H9 (cell line): ENCODE measurements at regions not wholly inside any gene's neighbourhood (a gene's known extent, or its start where the extent isn't known, plus 50 kb on each side); places are given as distances from the start of the nearest gene placed in this dataset.

ENCODE experiments used
- DNase-seq: peaks from one replicate; pipeline ENCODE4 v3.0.0-alpha.2; 2017
- H2AFZ ChIP-seq: one replicate; pipeline ENCODE4 v1.6.1; 2013; ENCODE audit warnings: mild to moderate bottlenecking, low read length, control low read depth, moderate library complexity
- H2AK5ac ChIP-seq: 2 replicates; pipeline ENCODE4 v1.6.1; 2013; ENCODE audit warnings: low read length, control low read depth, mixed read lengths; ENCODE audit not compliant: insufficient read length
- H2BK120ac ChIP-seq: one replicate; pipeline ENCODE4 v1.6.1; 2013; ENCODE audit warnings: low read depth, mild to moderate bottlenecking, low read length, control low read depth, inconsistent platforms; ENCODE audit not compliant: poor library complexity, severe bottlenecking
- H2BK12ac ChIP-seq: 2 replicates; pipeline ENCODE4 v1.6.1; 2013; ENCODE audit warnings: low read length, control low read depth, mixed read lengths, low read depth; ENCODE audit not compliant: insufficient read length
- H2BK15ac ChIP-seq: 2 replicates; pipeline ENCODE4 v1.6.1; 2013; ENCODE audit warnings: low read depth, low read length, control low read depth
- H2BK20ac ChIP-seq: one replicate; pipeline ENCODE4 v1.6.1; 2013; ENCODE audit warnings: low read depth, mild to moderate bottlenecking, low read length, control low read depth, inconsistent platforms; ENCODE audit not compliant: poor library complexity, severe bottlenecking
- H2BK5ac ChIP-seq: 2 replicates; pipeline ENCODE4 v1.6.1; 2013; ENCODE audit warnings: low read length, control low read depth, mixed read lengths; ENCODE audit not compliant: insufficient read length
- H3K14ac ChIP-seq: 2 replicates; pipeline ENCODE4 v1.6.1; 2013; ENCODE audit warnings: low read length, control low read depth; ENCODE audit not compliant: insufficient read depth
- H3K18ac ChIP-seq: 2 replicates; pipeline ENCODE4 v1.6.1; 2013; ENCODE audit warnings: low read depth, mild to moderate bottlenecking, mixed read lengths, low read length, control low read depth; ENCODE audit not compliant: insufficient read length
- H3K23ac ChIP-seq: 2 replicates; pipeline ENCODE4 v1.6.1; 2013; ENCODE audit warnings: low read length, control low read depth, mixed read lengths, low read depth; ENCODE audit not compliant: insufficient read length
- H3K23me2 ChIP-seq: 2 replicates; pipeline ENCODE4 v1.6.1; 2013; ENCODE audit warnings: low read depth, mild to moderate bottlenecking, mixed read lengths, low read length, control low read depth; ENCODE audit not compliant: insufficient read length, poor library complexity, severe bottlenecking
- H3K27ac ChIP-seq: 2 replicates; pipeline ENCODE4 v1.5.1; 2013; ENCODE audit warnings: low read length, control low read depth, mixed read lengths, low read depth; ENCODE audit not compliant: insufficient read length
- H3K27me3 ChIP-seq: 2 replicates; pipeline ENCODE4 v1.6.1; 2013; ENCODE audit warnings: low read length, control low read depth, inconsistent platforms; ENCODE audit not compliant: insufficient read depth
- H3K4ac ChIP-seq: 2 replicates; pipeline ENCODE4 v1.6.1; 2013; ENCODE audit warnings: low read depth, mild to moderate bottlenecking, control low read depth, inconsistent platforms, low read length, moderate library complexity
- H3K4me1 ChIP-seq: 2 replicates; pipeline ENCODE4 v1.6.1; 2013; ENCODE audit warnings: low read length, control low read depth, inconsistent platforms; ENCODE audit not compliant: insufficient read depth
- H3K4me2 ChIP-seq: 2 replicates; pipeline ENCODE4 v1.6.1; 2013; ENCODE audit warnings: low read length, control low read depth, mixed read lengths; ENCODE audit not compliant: insufficient read length, insufficient read depth
- H3K56ac ChIP-seq: 2 replicates; pipeline ENCODE4 v1.6.1; 2013; ENCODE audit warnings: low read depth, mild to moderate bottlenecking, mixed read lengths, low read length, control low read depth; ENCODE audit not compliant: insufficient read length
- H3K79me1 ChIP-seq: 2 replicates; pipeline ENCODE4 v1.6.1; 2013; ENCODE audit warnings: low read depth, mild to moderate bottlenecking, moderate library complexity, low read length, control low read depth, inconsistent platforms; ENCODE audit not compliant: insufficient read depth, poor library complexity, severe bottlenecking
- H3K79me2 ChIP-seq: 2 replicates; pipeline ENCODE4 v1.6.1; 2013; ENCODE audit warnings: low read length, control low read depth, inconsistent platforms; ENCODE audit not compliant: insufficient read depth
- H3K9ac ChIP-seq: 2 replicates; pipeline ENCODE4 v1.6.1; 2013; ENCODE audit warnings: low read length, control low read depth, mixed read lengths; ENCODE audit not compliant: insufficient read length; ENCODE audit errors: extremely low read depth
- H3K9me3 ChIP-seq: one replicate; pipeline ENCODE4 v1.6.1; 2013; ENCODE audit warnings: low read depth, low read length, inconsistent platforms; ENCODE audit not compliant: control insufficient read depth
- H3T11ph ChIP-seq: one replicate; pipeline ENCODE4 v1.6.1; 2013; ENCODE audit warnings: mild to moderate bottlenecking, low read length, control low read depth, inconsistent platforms
- H4K20me1 ChIP-seq: one replicate; pipeline ENCODE4 v1.6.1; 2013; ENCODE audit not compliant: control insufficient read depth, insufficient read length, insufficient read depth
- H4K5ac ChIP-seq: 2 replicates; pipeline ENCODE4 v1.6.1; 2013; ENCODE audit warnings: low read depth, mild to moderate bottlenecking, mixed read lengths, low read length, control low read depth; ENCODE audit not compliant: insufficient read length
- H4K8ac ChIP-seq: replicated peaks from 2 replicates; pipeline ENCODE4 v1.6.1; 2013; ENCODE audit warnings: low read length, control low read depth, mixed read lengths, low read depth; ENCODE audit not compliant: insufficient read length
- H4K91ac ChIP-seq: 2 replicates; pipeline ENCODE4 v1.6.1; 2013; ENCODE audit warnings: low read depth, mild to moderate bottlenecking, moderate library complexity, mixed read lengths, low read length, control low read depth; ENCODE audit not compliant: insufficient read length
- H3K27ac Mint-ChIP-seq, 3 experiments: 2 replicates in 2 of 3; 3 replicates in 1 of 3; pipeline ENCODE4 v1.8.0; 2020 to 2021; ENCODE audit warnings: mixed read lengths in 3 of 3, mild to moderate bottlenecking in 1 of 3, moderate library complexity in 1 of 3
- H3K27me3 Mint-ChIP-seq: 2 replicates; pipeline ENCODE4 v1.8.0; 2021; ENCODE audit warnings: low read depth, mild to moderate bottlenecking, moderate library complexity, mixed read lengths
- H3K36me3 Mint-ChIP-seq, 3 experiments: 2 replicates in 2 of 3; 3 replicates in 1 of 3; pipeline ENCODE4 v1.8.0; 2020 to 2021; ENCODE audit warnings: low read depth in 3 of 3, mixed read lengths in 3 of 3; ENCODE audit not compliant: insufficient read depth in 1 of 3
- H3K4me1 Mint-ChIP-seq, 2 experiments: 2 replicates each; pipeline ENCODE4 v1.8.0; 2020; ENCODE audit warnings: mixed read lengths in 2 of 2
- H3K4me3 Mint-ChIP-seq, 2 experiments: 2 replicates in 1 of 2; 3 replicates in 1 of 2; pipeline ENCODE4 v1.8.0; 2020 to 2021; ENCODE audit warnings: mild to moderate bottlenecking in 2 of 2, mixed read lengths in 2 of 2, moderate library complexity in 1 of 2
- H3K9me3 Mint-ChIP-seq, 2 experiments: 2 replicates in 1 of 2; 3 replicates in 1 of 2; pipeline ENCODE4 v1.8.0; 2020; ENCODE audit warnings: mild to moderate bottlenecking in 2 of 2, mixed read lengths in 2 of 2, moderate library complexity in 1 of 2
- CTCF ChIP-seq: fragments of 200-600 bp; sonication (generic); conservative IDR thresholded peaks from 3 replicates; pipeline ENCODE4 v1.8.0; 2021; ENCODE audit warnings: antibody characterized with exemption, mild to moderate bottlenecking
- WGBS: extraction: QIAGEN DNeasy Blood & Tissue Kit; methylation state at CpG from one replicate; pipeline ENCODE4 v1.1.7; 2013; ENCODE audit warnings: missing lambda C conversion rate, low lambda C conversion rate, mixed read lengths; ENCODE audit not compliant: insufficient read length; ENCODE audit errors: extremely low coverage; 5-methylcytosine and 5-hydroxymethylcytosine counted together

GRCh38 chr10:78934994-78935602, 133.7 kb upstream of the ZMIZ1 start:
- Mint-ChIP-seq H3K27me3 (peaks cover 45% of the 10 kb centered on the region), H3K9me3 (no peaks in the 10 kb centered on the region), H3K36me3 (no peaks in the 10 kb centered on the region), H3K4me1 (peaks cover 28 to 38% of the 10 kb centered on the region in 2 experiments), H3K27ac (peak overlapping the region in 1 of 3 experiments; percentile 28; a peak in 1 of 7 replicates), H3K4me3 (no peak overlapping the region)
- Histone ChIP-seq H3K4me2 (no peak overlapping the region), H2BK20ac (no peak overlapping the region), H3K9ac (no peak overlapping the region), H3K27me3 (no peaks in the 10 kb centered on the region), H3K23me2 (no peaks in the 10 kb centered on the region), H4K20me1 (no peaks in the 10 kb centered on the region), H2AK5ac (no peak overlapping the region), H3T11ph (no peak overlapping the region), H3K9me3 (no peaks in the 10 kb centered on the region), H2BK5ac (no peak overlapping the region), H3K79me2 (no peaks in the 10 kb centered on the region), H3K4ac (no peak overlapping the region), H3K18ac (no peak overlapping the region), H3K27ac (no peak overlapping the region), H4K5ac (no peak overlapping the region), H4K8ac (no peak overlapping the region), H4K91ac (no peak overlapping the region), H3K56ac (no peak overlapping the region), H3K23ac (no peak overlapping the region), H2BK120ac (no peak overlapping the region), H2BK12ac (no peak overlapping the region), H2BK15ac (no peak overlapping the region), H3K14ac (no peak overlapping the region; the same call in 1 of the 2 replicates), H3K79me1 (no peaks in the 10 kb centered on the region), H3K4me1 (no peaks in the 10 kb centered on the region), H2AFZ (no peak overlapping the region)
- no peak for TF ChIP-seq CTCF
- no peak for DNase-seq
- WGBS = no CpG with 5 or more reads among the region's 4 CpGs
